ENCODE measurements at regions not wholly inside any gene's neighbourhood (a gene's known extent, or its start where the extent isn't known, plus 50 kb on each side); places are given as distances from the start of the nearest gene placed in this dataset.
"Not testable (repeated sequence)": the region's sequence is repeated elsewhere in the genome, so short reads cannot be mapped to it uniquely, and the experiment has no call there.

DNA sequence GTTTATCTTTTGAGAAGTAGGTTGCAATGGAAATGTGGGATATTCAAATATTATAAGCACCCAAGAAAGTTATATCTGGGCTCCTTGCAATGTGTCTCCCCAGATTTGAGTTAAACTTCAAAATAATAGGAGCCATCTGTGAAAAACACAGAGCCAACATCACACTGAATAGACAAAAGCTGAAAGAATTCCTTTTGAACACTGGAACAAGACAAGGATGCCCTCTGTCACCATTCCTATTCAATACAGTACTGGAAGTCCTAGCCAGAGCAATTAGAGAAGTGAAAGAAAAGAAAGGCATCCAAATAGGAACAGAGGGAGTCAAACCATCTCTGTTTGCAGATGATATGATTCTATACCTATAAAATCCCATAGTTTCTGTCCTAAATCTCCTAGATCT is 114.3 kb upstream of the IL1RAPL1 start:
- DNase-seq, result no peak

DNA sequence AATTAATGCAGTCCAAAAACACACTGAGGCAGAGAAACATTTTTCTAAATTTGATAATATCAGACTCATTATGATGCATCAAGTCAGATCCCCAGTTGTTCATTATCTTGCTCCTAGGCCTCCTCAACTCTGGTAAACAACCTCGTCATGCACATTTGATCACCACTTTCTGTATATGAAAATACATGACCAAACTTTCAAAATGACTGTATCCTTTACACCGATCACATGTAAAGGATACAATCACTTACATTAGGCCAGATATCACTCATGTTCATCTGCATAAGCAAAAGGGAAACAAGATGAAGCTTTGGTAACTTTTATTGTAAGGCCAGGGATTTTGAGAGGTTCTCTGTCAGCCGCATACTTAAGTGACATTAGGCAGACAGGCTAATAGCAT is 99.4 kb upstream of the IL1RAPL1 start:
- no peak for DNase-seq

DNA sequence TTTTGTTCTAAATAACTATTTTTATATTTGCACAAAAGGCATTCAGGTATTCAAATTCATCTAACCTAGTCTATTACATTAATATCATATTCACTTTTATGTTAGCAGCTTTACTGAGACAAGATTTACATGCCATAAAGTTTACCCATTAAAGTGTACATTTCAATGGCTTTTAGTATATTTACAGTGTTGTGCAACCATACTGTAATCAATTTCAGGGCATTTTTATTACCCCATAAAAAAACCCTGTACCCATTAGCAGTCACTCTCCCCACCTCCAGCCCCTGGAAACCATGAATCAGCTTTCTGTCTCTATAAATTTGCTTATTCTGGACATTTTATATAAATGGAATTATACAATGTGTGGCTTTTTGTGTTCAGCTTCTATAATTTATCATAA is 95.9 kb upstream of the IL1RAPL1 start:
- no peak for DNase-seq

DNA sequence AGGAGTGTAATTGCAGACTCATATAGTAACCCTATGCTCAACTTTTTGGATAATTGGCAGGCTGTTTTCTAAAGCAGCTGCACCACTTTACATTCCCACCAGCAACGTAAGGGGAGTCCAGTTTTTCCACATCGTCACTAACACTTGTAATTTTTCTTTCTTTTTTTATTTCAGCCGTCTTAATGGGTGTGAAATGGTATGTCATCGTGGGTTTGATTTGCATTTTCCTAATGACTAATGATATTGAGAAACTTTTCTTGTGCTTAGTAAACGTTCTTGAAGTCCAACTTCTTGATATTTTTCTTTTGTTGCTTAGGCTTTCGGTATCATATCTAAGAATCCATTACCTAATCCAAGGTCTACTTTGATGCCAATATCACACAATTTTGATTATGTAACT is 95.3 kb upstream of the IL1RAPL1 start:
- DNase-seq, result no peak

DNA sequence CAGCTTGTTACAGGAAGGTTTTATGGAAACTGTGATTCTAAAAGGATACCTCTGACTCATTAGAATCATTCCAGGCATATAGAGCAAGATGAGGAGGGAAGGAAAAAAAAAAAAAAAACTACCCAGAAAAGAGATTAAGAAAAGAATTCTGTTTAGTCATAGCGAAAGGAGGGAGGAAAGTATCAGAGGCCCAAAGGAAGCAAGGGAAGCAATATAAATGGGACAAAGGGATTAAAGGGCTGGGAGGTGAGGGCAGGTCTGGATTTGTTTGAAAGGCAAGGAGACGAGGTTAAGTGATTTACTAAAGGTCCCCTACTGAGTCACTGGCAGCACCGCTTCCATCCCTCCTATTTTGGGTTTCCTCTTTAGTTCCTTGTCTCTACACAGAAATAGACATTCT is 88.6 kb upstream of the IL1RAPL1 start:
- peak; percentile 28 for DNase-seq

DNA sequence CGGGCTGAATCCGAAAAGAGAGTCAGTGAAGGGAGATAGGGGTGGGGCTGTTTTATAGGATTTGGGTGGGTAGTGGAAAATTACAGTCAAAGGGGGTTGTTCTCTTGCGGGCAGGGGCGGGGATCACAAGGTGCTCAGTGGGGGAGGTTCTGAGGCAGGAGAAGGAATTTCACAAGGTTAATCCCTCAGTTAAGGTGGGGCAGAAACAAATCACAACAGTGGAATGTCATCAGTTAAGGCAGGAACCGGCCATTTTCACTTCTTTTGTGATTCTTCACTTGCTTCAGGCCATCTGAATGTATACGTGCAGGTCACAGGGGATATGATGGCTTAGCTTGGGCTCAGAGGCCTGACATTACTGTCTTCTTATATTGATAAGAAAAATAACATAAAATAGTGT is 84.6 kb upstream of the IL1RAPL1 start:
- DNase-seq, result not testable (repeated sequence)

DNA sequence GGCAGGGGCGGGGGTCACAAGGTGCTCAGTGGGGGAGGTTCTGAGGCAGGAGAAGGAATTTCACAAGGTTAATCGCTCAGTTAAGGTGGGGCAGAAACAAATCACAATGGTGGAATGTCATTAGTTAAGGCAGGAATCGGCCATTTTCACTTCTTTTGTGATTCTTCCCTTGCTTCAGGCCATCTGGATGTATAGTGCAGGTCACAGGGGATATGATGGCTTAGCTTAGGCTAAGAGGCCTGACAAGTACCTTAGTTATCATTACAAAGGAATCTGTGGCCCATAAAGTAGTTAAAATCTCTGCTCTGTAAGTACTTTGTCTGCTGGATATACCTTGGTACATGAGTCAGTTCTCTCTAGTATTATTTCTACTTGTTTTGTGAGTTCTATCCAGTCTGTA is 79.6 kb upstream of the IL1RAPL1 start:
- not testable (repeated sequence) for DNase-seq

DNA sequence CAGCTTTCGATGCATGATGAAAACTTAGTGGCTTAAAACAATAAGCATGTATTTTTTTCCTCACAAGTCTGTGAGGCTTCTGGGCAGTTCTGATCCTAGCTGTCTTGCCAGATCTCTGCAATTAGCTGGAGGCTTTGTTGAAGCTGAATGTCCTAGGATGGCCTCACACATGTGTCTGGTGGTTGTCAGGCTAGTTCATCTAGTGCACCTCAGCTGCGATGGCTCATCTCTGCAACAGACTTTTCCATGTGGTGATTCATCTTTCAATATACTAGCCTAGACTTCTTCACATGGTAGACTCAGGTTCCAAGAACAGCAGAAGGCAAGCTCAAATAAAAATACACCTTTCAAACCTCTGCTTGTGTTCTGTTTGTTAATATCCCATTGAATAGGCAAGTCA is 66.5 kb upstream of the IL1RAPL1 start:
- DNase-seq, result no peak

DNA sequence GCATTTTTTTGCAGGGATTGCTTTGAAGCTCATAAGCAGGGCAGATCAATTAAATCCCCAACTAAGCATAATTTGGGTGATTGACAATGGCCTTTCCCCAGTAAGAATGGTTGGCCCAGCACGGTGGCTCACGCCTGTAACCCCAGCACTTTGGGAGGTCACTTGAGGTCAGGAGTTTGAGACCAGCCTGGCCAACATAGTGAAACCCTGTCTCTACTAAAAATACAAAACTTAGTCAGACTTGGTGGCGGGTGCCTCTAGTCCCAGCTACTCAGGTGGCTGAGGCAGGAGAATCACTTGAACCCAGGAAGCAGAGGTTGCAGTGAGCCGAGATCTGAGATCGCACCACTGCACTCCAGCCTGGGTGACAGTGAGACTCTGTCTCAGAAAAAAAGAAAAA is 58.9 kb upstream of the IL1RAPL1 start:
- DNase-seq, result not testable (repeated sequence)
